ENCODE measurements at regions not wholly inside any gene's neighbourhood (a gene's known extent, or its start where the extent isn't known, plus 50 kb on each side); places are given as distances from the start of the nearest gene placed in this dataset.
A peak's percentile ranks its signal among the peaks of the same experiment; 100 is the strongest.
"Not testable (repeated sequence)": the region's sequence is repeated elsewhere in the genome, so short reads cannot be mapped to it uniquely, and the experiment has no call there.

- TF ChIP-seq, protein P1, sequence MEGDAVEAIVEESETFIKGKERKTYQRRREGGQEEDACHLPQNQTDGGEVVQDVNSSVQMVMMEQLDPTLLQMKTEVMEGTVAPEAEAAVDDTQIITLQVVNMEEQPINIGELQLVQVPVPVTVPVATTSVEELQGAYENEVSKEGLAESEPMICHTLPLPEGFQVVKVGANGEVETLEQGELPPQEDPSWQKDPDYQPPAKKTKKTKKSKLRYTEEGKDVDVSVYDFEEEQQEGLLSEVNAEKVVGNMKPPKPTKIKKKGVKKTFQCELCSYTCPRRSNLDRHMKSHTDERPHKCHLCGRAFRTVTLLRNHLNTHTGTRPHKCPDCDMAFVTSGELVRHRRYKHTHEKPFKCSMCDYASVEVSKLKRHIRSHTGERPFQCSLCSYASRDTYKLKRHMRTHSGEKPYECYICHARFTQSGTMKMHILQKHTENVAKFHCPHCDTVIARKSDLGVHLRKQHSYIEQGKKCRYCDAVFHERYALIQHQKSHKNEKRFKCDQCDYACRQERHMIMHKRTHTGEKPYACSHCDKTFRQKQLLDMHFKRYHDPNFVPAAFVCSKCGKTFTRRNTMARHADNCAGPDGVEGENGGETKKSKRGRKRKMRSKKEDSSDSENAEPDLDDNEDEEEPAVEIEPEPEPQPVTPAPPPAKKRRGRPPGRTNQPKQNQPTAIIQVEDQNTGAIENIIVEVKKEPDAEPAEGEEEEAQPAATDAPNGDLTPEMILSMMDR (IDR thresholded peaks at IDR 0.05; ENCODE audit: unreplicated experiment) = no peak
- Mint-ChIP-seq H3K27ac (no peak overlapping the region), H3K4me3 (ENCODE audit: low read depth) (no peak overlapping the region), H3K27me3 (no peaks in the 10 kb centered on the region), H3K4me1 (ENCODE audit: low read depth) (no peaks in the 10 kb centered on the region), H3K36me3 (ENCODE audit: insufficient read depth) (no peaks in the 10 kb centered on the region), H3K9me3 (ENCODE audit: low read depth) (no peaks in the 10 kb centered on the region)
- no peak for DNase-seq (ENCODE audit: low spot score, unreplicated experiment)
These were observed 727.6 kb upstream of the NEGR1 start for GRCh38 chr1:73009938-73010337.

- no peaks in the 10 kb centered on the region for H3K27me3 Mint-ChIP-seq
- no peak overlapping the region for H3K4me3 Mint-ChIP-seq (ENCODE audit: low read depth)
- H3K27ac Mint-ChIP-seq = no peak overlapping the region
- TF ChIP-seq, protein P1 (IDR thresholded peaks at IDR 0.05; ENCODE audit: unreplicated experiment) = no peak
- H3K36me3 Mint-ChIP-seq (ENCODE audit: insufficient read depth) = no peaks in the 10 kb centered on the region
- no peaks in the 10 kb centered on the region for H3K9me3 Mint-ChIP-seq (ENCODE audit: low read depth)
- no peaks in the 10 kb centered on the region for H3K4me1 Mint-ChIP-seq (ENCODE audit: low read depth)
- no peak for DNase-seq (ENCODE audit: low spot score, unreplicated experiment)
These were observed 727.0 kb upstream of the NEGR1 start for GRCh38 chr1:73009311-73009710.

GRCh38 chr1:72997624-72998023 lies 715.3 kb upstream of the NEGR1 start:
- peaks cover 4% of the 10 kb centered on the region for H3K4me1 Mint-ChIP-seq (ENCODE audit: low read depth)
- peaks cover 3% of the 10 kb centered on the region for H3K9me3 Mint-ChIP-seq (ENCODE audit: low read depth)
- no peaks in the 10 kb centered on the region for H3K36me3 Mint-ChIP-seq (ENCODE audit: insufficient read depth)
- DNase-seq (ENCODE audit: low spot score, unreplicated experiment) = no peak
- TF ChIP-seq, protein P1 (IDR thresholded peaks at IDR 0.05; ENCODE audit: unreplicated experiment) = no peak
- peak overlapping the region; percentile 9 for H3K27ac Mint-ChIP-seq
- no peaks in the 10 kb centered on the region for H3K27me3 Mint-ChIP-seq
- H3K4me3 Mint-ChIP-seq (ENCODE audit: low read depth) = no peak overlapping the region

- TF ChIP-seq, protein P1 (IDR thresholded peaks at IDR 0.05; ENCODE audit: unreplicated experiment) = no peak
- no peak for DNase-seq (ENCODE audit: low spot score, unreplicated experiment)
- Mint-ChIP-seq H3K27ac (no peak overlapping the region), H3K4me1 (ENCODE audit: low read depth) (peaks cover 4% of the 10 kb centered on the region), H3K36me3 (ENCODE audit: insufficient read depth) (no peaks in the 10 kb centered on the region), H3K9me3 (ENCODE audit: low read depth) (peaks cover 3% of the 10 kb centered on the region), H3K4me3 (ENCODE audit: low read depth) (no peak overlapping the region), H3K27me3 (no peaks in the 10 kb centered on the region)
These were observed 714.7 kb upstream of the NEGR1 start for GRCh38 chr1:72997041-72997440.

DNA sequence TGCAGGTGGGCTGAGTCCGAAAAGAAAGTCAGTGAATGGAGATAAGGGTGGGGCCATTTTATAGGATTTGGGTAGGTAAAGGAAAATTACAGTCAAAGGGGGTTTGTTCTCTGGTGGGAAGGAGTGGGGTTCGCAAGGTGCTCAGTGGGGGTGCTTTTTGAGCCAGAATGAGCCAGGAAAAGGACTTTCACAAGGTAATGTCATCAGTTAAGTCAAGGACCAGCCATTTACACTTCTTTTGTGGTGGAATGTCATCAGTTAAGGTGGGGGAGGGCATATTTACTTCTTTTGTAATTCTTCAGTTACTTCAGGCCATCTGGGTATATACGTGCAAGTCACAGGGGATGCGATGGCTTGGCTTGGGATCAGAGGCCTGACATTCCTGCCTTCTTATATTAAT lies 705.5 kb upstream of the NEGR1 start:
- not testable (repeated sequence) for H3K27ac Mint-ChIP-seq; H3K36me3 Mint-ChIP-seq (ENCODE audit: insufficient read depth); DNase-seq (ENCODE audit: low spot score, unreplicated experiment); H3K9me3 Mint-ChIP-seq (ENCODE audit: low read depth); H3K4me3 Mint-ChIP-seq (ENCODE audit: low read depth); H3K4me1 Mint-ChIP-seq (ENCODE audit: low read depth)
- peaks cover 24% of the 10 kb centered on the region for H3K27me3 Mint-ChIP-seq

GRCh38 chr1:72986591-72987290 lies 704.4 kb upstream of the NEGR1 start:
- no peak overlapping the region for H3K27ac Mint-ChIP-seq
- no peak for DNase-seq (ENCODE audit: low spot score, unreplicated experiment)
- peaks cover 1% of the 10 kb centered on the region for H3K4me1 Mint-ChIP-seq (ENCODE audit: low read depth)
- H3K9me3 Mint-ChIP-seq (ENCODE audit: low read depth) = peaks cover 7% of the 10 kb centered on the region
- H3K4me3 Mint-ChIP-seq (ENCODE audit: low read depth) = no peak overlapping the region
- H3K27me3 Mint-ChIP-seq = peaks cover 35% of the 10 kb centered on the region
- H3K36me3 Mint-ChIP-seq (ENCODE audit: insufficient read depth) = no peaks in the 10 kb centered on the region
- TF ChIP-seq, protein P1 (IDR thresholded peaks at IDR 0.05; ENCODE audit: unreplicated experiment) = no peak

GRCh38 chr1:72985024-72985423 lies 702.7 kb upstream of the NEGR1 start:
- not testable (repeated sequence) for H3K9me3 Mint-ChIP-seq (ENCODE audit: low read depth); H3K4me3 Mint-ChIP-seq (ENCODE audit: low read depth); DNase-seq (ENCODE audit: low spot score, unreplicated experiment); H3K36me3 Mint-ChIP-seq (ENCODE audit: insufficient read depth); H3K27ac Mint-ChIP-seq; H3K4me1 Mint-ChIP-seq (ENCODE audit: low read depth)
- peaks cover 36% of the 10 kb centered on the region for H3K27me3 Mint-ChIP-seq

GRCh38 chr1:72983011-72983410 lies 700.7 kb upstream of the NEGR1 start:
- not testable (repeated sequence) for H3K4me1 Mint-ChIP-seq (ENCODE audit: low read depth); H3K9me3 Mint-ChIP-seq (ENCODE audit: low read depth); DNase-seq (ENCODE audit: low spot score, unreplicated experiment); H3K27ac Mint-ChIP-seq; H3K4me3 Mint-ChIP-seq (ENCODE audit: low read depth); H3K36me3 Mint-ChIP-seq (ENCODE audit: insufficient read depth)
- peaks cover 36% of the 10 kb centered on the region for H3K27me3 Mint-ChIP-seq
